ENCODE measurements at regions not wholly inside any gene's neighbourhood (a gene's known extent, or its start where the extent isn't known, plus 50 kb on each side); places are given as distances from the start of the nearest gene placed in this dataset.
"Not testable (repeated sequence)": the region's sequence is repeated elsewhere in the genome, so short reads cannot be mapped to it uniquely, and the experiment has no call there.

DNA sequence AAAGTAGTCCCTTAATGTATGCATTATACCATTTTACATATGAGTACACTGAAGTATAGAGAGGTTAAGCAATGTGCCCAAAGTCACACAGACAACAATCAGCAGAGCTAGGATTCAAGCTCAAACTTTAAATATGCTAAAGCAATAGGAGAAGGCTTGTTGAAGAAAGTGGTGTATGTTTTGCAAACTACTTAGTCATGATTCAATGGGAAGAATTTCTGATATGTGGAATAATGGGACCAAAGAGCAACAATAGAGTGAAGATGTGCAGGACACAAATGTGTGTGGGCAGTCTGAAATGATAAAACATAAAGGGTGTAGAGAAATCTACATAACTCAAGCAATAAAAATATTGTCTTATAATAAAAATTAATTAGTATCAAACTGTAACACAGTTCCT lies 109.0 kb upstream of the ARSJ start:
- no peak for FAIRE-seq

GRCh38 chr4:114091546-114091945 lies 112.1 kb upstream of the ARSJ start:
- FAIRE-seq = no peak

- FAIRE-seq = no peak
Measured at GRCh38 chr4:114093221-114093715, 113.8 kb upstream of the ARSJ start.

DNA sequence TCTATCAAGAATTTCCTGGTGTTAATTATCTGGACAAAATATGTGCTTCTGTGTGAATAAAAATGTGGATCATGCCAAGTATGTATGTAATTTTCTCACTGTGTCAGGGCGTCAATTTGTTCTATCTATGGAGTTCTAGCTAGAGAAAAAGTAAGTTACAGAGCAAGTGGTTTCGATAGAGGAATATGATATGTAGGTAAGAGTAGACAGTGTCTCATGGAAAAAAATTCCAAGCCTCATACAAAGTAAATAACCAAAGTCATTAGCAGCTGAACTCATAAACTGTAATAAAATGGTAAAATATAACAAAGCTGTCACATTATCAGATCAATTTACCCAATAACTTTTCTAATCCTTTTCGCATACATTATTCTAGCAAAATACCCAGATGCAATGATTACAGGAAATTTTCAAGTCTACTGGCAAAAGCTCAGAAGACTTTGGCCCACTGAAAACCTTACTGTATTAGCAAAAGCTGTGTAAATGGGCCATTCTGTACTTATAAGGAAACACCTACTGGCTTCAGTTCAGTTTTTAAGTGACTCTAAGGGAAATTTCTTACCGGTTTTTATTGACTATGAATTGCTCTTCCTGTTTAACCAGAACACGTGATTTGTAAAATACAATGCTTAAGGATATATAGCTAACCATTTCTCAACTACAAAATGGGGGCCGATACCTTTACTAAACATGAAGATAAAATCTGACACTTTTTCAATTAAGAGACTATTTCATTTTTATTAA lies 121.0 kb upstream of the ARSJ start:
- FAIRE-seq = no peak

- no peak for FAIRE-seq
Measured at GRCh38 chr4:114103908-114104307, 124.5 kb upstream of the ARSJ start.

DNA sequence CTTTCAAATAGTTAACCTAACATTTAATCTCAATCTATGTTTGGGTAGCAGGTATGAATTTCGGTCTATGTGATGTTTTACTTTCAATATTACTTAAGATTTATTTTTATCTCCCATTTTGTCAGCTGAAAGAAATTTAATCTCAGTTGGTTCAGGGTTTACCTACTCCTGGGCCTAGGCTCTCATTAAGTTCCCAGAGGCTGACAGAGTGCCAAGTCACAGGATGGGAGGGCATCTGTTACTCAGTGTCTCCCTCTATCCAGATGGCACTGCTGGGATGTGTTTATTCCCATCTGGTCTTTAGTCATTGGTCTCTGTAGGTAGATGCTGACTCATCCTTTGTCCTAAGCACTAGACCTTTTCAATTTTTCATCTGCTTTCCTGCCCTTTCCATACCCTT lies 129.4 kb upstream of the ARSJ start:
- FAIRE-seq = no peak

DNA sequence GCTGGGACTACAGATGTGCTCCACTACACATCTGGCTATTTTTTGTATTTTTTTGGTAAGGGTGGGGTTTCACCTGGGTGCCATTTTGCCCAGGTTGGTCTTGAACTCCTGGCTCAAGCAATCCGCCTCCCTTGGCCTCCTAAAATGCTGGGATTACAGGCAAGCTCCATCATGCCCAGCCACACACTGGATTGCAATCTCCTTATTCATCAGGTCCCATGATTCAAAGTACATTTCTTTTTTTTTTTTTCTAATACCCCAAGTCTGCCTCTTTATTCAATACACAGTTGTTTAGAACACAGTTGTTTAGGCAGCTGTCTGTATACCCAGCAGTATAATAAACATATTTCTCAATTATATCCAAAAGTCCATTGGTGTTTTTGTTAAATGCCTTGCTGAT lies 130.3 kb upstream of the ARSJ start:
- FAIRE-seq = no peak

DNA sequence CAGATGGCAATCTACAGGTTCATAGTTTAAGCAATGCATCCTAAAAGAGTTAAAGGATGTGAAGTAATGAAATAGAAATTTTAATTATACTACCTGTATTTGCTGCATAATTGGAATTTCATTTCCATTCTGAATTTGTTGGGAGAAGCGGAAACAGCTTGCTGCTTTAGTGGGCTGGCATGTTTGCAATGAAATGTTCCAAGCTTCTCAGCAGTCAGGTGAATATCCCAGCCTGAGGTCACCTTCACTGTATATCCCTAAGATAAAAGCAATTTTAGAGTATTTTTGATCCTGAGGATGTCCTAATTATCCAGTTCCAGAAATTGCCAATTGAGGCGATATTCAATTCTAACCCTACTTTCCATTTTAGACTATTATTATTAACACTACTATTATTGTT lies 136.1 kb upstream of the ARSJ start:
- no peak for FAIRE-seq

- no peak for FAIRE-seq
Measured at GRCh38 chr4:114116861-114117260, 137.4 kb upstream of the ARSJ start.

- FAIRE-seq = no peak
Measured at GRCh38 chr4:114121221-114121620, 141.8 kb upstream of the ARSJ start.

DNA sequence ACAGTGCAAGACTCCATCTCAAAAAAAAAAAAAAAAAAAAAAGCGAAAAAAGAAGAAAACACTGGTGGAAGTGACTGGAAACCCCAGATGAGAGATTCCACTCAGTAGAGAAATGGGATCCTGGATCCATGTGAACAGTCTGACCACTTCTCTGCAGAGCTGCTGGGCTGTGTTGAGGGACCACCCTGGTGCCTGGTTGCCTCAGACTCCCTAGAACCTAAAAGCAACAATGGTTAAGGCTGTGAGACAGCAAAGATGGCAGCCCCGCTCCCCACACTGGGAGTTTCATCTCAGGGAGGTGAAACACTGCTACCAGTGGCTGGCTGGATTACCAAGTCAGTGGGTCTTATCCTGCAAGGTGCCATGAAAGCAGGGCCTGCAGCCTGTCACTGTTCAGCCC lies 152.8 kb upstream of the ARSJ start:
- FAIRE-seq = no peak

- no peak for FAIRE-seq
Measured at GRCh38 chr4:114132830-114133229, 153.4 kb upstream of the ARSJ start.

DNA sequence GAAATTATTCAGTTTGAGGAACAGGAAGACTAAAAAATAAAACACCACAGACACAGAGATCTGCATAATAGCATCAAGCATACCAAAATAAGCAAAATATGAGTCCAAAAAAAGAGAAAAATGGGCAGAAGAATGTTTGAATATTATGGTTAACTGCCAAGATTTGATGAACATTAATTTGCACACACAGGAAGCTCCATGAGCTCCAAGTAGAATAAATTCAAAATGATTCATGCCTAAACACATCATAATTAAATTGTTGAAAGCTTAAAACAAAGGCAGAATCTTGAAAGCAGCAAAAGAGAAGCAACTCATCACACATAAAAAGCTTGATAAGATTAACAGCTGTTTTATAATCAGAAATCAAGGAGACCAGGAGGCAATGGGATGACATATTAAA lies 156.6 kb upstream of the ARSJ start:
- no peak for FAIRE-seq

DNA sequence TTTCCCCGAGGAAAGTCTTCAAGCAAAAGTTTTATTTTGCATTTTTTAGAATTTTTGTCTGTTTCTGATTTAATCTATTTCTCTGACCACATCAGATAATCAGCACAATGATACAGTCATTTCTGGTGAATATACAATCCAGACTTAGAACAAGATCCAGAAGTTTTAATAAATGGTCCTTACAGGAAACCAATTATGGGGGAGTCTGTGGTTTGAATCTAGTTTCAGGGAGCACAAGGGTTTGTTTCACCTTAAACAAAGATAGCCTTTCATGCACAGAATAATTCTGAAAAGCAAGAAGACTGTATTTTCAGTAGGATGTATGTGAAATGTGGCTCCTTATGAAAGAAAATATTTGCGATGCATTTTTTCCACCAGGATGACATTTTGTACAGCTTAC lies 158.5 kb upstream of the ARSJ start:
- no peak for FAIRE-seq

- no peak for FAIRE-seq
Measured at GRCh38 chr4:114146947-114147618, 167.6 kb upstream of the ARSJ start.

GRCh38 chr4:114147619-114148208 lies 168.3 kb upstream of the ARSJ start:
- not testable (repeated sequence) for FAIRE-seq

DNA sequence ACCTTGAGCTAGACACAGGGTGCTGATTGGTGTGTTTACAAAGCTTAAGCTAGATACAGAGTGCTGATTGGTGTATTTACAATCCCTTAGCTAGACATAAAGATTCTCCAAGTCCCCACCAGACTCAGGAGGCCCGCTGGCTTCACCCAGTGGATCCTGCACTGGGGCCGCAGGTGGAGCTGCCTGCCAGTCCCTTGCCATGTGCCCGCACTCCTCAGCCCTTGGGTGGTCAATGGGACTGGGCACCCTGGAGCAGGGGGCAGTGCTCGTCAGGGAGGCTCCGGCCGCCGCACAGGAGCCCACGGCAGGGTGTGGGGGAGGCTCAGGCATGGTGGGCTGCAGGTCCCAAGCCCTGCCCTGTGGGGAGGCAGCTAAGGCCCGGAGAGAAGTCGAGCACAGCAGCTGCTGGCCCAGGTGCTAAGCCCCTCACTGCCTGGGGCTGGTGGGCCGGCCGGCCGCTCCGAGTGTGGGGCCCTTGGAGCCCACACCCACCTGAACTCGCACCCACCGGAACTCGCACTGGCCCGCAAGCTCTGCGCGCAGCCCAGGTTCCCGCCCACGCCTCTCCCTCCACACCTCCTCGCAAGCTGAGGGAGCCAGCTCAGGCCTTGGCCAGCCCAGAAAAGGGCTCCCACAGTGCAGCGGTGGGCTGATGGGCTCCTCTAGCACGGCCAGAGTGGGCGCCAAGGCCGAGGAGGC lies 169.1 kb upstream of the ARSJ start:
- not testable (repeated sequence) for FAIRE-seq

GRCh38 chr4:114156371-114156770 lies 176.9 kb upstream of the ARSJ start:
- no peak for FAIRE-seq

DNA sequence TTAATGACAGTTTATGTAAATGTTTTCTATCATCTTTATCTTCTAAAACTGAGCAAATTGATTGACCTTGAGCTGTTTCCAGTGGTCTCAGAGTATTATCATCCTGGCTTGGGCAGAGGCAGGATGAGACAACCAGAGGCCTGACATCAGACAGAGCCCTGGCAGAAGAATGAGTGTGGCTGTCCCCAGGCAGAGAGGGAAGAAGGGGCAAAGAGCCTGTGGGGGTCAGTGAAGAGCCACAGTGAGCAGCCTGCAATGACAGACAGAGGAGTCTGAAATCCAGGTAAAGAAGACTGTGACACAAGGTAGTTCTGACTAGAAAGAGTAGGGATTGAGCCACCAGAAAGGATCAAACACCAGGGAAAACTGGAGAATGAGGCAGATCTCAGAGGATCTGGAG lies 182.4 kb upstream of the ARSJ start:
- FAIRE-seq = no peak

GRCh38 chr4:114163051-114163450 lies 183.6 kb upstream of the ARSJ start:
- FAIRE-seq = no peak

DNA sequence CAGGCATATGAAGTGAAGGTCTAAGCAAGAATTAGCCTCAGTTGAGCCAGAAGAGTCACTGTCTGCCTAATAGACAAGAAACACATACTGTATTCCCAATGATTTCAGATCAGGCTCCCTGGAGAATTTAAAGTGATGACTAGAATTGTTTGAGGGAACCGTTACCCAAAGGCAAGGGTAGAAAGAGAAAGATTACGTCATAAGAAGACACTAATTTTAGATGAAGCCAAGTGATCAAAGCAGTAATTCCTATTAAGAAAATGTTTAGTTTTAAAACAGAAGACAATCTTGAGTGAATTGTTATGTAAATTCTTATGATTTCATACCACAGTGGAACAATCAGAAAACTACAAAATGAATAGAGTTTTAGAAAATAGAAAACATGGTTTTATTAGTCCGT lies 194.5 kb upstream of the ARSJ start:
- no peak for FAIRE-seq

DNA sequence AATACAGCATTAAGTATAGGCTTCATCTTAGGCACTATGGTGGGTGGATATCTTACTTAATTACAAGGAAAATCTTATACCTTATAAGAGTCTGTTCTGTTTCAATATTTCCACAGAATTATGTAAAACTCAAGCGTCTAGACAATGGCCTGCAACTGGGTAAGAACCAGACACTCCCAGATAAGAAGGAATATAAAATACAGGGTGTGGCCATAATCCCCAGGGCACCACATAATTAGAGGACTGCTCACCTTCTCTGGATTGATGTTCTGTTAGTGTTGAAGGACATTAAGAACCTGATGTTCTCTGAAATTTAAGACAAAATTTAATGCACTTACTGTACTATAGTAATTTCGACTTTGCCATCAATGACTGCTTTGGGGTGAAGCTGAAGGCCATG lies 198.2 kb upstream of the ARSJ start:
- FAIRE-seq = no peak

- no peak for FAIRE-seq
Measured at GRCh38 chr4:114178392-114178791, 198.9 kb upstream of the ARSJ start.

DNA sequence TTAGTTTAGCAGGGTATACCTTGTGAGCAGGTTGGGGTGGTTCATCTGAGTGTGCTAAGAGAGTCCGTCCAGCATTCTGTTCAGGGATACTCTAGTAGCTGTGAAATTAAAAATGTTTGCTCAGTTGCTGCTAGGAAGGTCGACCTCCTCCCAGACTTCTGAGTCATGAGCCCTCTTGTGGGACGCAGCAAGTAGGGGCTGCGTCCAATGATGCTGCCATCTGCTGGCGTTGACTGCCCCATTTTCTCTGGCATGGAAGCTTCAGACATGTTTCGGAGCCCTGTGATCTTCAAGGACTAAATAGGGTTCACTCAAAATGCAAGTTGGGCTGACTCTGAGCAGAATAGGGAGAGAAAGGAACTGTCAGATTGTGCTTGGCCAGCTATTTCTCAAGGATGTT lies 201.0 kb upstream of the ARSJ start:
- no peak for FAIRE-seq
